ENCODE measurements at regions not wholly inside any gene's neighbourhood (a gene's known extent, or its start where the extent isn't known, plus 50 kb on each side); places are given as distances from the start of the nearest gene placed in this dataset.

DNA sequence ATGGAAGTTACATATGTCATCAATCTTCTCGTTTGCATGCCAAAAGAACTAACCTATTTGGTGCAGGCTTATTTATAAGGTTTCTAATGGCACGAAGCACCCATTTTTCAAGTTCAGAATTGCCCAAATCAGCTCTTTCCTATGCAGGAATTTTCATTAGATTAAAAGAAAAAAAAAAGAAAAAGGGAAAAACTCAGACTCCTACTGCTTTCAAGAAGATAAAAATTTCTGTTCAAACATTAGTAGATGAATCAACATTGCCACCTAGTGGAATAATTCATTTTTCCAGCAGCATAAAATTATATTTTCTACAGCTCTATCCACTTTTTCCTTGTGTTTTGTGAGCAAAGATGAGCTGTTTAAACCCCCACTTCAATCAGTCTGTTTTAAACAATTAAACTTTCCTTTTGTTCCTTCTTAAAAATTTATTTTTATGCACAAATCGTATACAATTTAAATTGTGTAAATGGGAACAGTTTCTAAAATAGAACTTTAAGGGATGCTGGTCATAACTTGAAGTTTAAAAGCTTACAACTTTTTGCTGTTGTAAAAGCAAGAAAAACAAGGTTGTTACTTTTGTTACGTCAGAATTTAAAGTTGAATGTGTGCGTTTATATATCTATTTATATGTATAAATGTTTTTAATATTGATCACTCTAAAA lies 309.9 kb downstream of the ARAP2 start:
- no peak for DNase-seq

DNA sequence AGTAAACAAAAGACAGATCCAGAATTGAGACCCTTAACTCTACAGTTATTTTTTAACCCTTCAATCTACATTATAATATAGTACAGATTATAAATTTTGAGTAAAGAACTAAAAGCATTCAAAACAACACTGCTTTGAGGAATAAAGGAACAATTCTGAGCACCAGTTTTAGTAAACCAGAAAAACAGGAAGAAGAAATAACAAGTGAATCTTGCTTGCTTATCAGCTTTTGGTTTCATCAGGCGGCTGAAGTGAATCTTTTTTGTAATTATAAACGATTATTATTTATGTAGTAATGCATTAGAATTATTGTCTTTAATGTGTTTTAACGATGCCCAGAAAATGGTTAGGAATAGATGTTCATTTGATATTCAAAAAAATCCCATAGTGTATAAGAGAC lies 305.4 kb downstream of the ARAP2 start:
- no peak for DNase-seq

DNA sequence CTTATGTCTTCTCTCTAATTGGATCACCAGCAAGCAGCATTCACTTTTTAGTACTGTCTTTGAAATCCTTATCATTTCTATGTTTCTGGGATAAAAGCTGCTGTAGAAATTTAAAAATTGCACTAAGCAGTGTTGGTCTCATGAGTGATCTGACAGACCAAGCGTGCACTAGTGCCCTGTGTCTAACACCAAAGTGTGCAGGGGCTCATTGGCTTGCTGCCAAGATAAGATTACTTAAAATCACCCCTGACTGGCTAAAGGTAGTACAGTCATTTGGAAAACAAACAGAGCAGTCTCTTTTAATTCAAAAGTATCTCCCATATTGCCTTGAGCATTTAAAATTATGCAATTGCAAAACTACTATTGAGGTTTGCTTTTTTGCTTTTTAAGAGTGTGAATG lies 304.6 kb downstream of the ARAP2 start:
- no peak for DNase-seq

DNA sequence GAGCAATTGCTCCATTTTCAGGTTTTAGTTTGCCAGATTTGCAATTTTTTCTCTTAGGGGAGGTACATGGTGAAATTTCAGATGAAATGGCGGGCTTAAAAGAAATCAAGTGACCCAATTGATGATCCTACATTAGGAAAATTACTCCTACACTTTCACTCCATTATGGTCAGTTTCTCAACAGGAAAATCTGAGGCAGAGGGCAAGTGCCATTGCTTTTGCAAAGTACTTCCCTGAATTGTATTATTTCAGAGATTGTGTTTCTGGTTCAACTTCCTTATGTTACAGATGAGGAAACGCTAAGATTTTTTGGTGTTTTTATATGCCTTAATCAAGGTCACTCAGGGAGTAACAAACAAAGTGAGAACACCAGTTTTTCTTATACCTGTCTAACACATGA lies 302.2 kb downstream of the ARAP2 start:
- no peak for DNase-seq

DNA sequence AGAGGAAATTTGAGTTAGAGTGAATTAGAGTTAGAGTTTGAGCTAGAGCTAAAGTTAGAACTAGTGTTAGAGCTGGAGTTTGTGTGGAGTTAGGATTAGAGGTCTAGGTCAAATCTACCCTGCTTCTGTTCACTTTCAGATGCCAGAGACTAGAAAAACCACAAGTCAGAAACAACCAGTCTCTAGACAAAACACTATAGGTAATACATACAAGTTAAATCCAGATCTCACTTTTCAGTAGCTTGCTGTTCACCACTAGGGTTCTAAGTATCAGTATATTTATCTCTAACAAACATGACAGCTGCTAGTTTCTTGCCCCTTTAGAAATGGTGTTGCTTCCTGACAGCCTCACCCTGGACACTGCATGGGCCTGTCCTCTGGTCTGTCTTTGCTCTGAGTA lies 300.7 kb downstream of the ARAP2 start:
- DNase-seq = no peak

DNA sequence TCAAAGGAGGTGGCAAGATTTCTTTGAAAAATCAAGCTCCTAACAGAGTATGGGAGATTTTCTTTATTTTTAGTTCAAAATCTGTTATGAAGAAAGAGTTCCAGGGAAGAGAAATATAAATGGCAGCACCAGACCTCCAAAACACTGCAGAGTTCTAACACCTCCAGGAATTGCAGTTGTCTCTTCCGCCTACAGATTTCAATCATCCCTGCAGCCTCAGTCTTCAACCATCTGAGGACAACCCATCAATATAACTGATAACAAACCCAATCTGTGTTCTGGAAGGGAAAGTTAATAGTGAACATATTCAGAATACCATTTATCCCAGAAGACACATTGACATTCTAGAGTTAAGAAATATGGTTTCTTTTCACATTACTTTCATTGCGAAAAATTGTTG lies 296.1 kb downstream of the ARAP2 start:
- no peak for DNase-seq

DNA sequence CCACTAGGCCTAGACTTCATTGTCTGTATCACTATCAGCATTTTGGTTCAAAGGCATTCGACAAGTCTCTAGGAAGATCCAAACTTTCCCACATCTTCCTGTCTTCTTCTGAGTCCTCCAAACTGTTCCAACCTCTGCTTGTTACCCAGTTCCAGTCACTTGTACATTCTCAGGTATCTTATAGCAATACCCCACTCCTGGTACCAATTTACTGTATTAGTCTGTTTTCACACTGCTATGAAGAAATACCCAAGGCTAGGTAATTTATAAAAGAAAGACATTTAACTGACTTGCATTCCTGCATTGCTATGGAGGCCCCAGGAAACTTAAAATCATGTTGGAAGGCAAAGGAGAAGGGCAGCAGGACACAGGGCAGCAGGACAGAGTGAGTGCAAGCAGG lies 293.9 kb downstream of the ARAP2 start:
- DNase-seq = no peak

DNA sequence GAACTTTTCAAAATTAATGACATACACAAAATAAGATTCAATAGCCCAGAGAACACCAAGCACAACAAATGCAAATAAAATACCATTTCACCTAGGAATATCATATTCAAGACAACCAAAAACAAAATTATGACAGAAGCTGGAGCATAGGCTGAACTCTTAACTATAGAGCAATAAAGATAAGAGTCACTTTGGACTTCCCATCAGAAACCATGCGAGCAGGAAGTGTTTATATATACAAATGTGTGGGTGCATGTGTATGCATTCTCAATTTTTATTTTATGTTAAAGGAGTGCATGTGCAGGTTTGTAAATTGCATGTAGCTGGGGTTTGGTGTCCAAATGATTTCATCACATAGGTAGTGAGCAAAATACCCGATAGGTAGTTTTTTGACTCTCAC lies 291.6 kb downstream of the ARAP2 start:
- no peak for DNase-seq

DNA sequence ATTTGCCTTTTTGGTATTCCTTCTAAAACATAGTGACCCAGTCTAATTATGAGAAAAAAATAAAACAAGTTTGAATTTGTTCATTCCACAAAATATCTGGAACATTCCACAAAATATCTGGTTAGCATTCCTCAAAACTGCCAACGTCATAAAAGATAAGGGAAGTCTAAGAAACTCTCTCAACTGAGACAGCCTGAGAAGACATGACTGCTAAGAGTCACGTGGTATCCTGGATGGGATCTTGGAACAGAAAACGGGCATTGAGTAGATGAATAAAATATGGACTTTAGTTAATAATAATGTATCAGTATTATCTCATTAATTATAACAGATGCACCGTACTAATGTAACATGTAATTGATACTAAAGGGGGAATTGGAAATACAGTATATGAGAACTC lies 280.9 kb downstream of the ARAP2 start:
- DNase-seq = no peak

DNA sequence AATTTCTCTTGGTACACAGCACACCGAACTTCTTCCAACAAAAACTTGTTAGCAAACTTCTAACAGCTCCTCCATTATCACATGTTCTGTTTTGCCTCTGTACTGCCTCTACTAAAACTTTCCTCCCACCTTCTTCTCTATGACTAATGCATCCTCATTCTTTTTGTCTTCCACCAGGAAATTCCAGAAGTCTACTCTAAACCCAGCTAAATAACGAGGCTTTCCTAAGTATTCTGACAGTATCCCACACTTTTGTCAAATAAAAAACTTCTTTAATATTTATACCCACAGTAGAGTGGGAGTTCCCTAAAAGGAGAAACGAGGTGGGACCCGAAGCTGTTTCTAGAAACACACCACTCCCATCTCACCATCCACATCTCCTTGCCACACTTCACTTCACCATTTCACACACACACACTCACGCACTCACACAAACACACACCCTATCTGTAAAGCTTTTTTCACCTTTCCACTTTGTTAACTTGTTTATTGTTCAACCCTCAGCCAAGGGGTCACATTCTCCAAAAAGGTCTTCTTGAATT lies 280.3 kb downstream of the ARAP2 start:
- DNase-seq = no peak

DNA sequence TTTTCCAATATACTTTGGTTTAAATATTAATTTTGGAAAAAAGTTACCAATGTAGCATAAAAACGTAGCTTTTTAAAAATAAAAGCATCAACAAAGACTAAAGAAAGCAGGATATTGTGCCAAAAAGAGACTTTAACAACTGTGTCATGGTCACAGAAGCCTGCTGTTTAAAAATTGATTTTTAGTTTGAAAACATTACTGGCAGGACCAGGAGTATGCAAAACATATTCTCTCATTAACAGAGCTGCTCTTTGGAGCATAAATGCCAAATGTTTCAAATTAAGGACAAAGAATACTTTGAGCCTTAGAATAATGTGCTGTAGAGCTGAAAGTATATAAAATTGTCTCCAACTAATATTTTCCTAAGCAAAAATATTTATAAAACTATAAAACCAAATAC lies 279.0 kb downstream of the ARAP2 start:
- DNase-seq = no peak

DNA sequence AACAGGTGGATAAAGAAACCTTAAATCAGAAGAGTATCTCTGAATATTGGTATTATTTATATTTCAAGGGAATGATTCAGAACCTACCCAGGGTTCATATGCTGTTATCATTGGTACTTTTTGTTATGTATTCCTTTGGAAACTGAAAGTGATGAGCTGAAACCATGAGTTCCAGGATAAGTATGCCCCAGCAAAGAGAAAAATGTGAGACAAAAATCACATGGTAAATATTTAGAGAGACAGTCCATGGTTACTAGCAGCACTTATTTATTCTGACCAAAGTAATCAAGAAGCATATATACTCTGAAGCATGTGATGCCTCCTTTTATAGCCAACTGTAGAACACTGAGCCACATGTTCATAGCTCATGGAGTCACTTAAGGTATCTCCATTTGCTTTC lies 277.7 kb downstream of the ARAP2 start:
- no peak for DNase-seq

DNA sequence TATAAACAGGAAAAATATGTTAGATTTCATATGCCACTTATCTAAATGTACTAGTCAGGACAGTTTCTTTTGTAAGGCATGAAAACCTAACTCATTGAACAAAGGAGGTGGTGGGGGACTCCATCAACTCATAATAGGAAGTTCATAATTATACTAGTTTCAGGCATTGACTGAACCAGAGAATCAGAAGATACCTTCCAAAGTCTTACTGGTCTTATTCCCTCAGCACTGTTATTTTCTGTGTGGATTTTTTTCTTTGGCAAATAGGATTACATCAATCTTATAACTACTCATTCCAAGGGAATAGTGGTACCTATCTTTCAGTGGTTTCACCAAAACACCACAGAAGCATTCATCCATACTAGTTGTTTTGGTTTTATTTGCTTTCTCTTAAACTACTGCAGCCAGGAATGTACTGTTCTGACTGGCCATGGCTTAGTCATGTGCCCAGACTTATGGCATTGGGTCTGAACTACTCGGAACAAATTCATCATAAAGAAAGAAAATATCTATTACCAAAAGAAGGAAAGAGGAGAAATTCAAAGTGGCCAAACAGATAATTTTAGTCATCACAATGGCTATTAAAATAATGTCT lies 273.9 kb downstream of the ARAP2 start:
- DNase-seq = no peak

DNA sequence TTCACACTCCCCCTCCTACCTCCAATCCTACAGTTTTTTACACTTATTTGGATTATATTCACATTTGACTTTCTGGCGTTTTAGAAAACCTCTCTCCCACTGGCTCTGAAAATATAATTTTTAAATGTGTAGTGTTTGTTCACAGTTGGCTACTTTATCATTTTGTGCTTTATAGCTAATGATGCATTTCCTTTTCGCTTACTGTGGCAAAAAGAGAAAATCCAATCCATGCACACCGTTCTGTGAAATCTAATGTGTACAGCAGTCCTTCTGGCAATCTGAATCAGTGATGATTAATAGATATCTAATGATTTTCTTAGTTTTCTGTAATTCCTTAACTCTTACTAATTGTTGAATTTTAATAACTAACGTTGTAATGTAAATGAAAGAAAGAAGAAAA lies 271.5 kb downstream of the ARAP2 start:
- no peak for DNase-seq

DNA sequence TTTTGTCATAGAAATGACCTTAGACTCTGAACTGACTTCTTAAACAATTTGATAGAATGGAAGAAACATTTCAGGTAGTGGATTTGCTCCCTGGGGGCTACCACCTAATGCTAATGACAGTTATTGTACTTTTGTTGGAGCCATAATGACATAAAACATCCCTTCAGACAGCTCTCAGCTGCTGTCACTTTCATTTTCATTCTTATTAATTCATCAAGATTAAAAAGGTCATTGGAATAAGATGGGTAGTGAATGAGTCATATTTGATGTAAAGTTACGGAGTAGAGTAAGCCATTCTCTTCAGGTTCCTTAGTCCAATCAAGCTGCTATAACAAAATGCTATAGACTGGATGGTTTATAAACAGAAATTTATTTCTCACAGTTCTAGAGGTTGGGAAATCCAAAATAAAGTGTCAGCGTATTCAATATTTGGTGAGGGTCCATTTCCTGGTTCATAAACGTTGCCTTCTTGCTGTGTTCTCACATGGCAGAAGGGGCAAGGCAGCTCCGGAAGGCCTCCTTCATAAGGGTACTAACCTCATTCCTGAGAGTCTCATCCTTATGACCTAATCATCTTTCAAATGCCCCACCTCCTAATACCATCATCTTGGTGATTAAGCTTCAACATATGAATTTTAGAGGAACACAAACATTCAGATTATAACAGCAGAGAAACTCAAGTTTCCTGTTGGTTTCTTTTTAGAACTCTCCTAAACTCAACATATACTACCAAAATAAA lies 268.5 kb downstream of the ARAP2 start:
- no peak for DNase-seq

DNA sequence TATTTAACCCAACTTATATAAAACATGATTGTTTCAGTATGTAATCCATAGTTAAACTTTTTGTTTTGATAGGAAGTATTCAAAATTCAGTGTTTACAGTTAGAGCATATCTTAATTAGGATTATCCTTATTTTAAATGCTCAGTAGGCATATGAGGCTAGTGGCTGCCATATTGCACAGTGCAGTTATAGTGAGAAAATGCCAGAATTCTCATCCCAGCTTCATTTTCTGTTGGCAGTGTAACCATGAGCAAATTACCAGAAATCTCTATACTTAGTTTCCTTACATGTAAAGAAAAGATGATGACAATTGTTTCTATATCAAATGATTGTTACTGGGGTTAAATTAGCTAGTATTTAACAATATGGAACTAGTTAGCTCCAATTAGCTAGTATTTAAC lies 265.8 kb downstream of the ARAP2 start:
- no peak for DNase-seq

DNA sequence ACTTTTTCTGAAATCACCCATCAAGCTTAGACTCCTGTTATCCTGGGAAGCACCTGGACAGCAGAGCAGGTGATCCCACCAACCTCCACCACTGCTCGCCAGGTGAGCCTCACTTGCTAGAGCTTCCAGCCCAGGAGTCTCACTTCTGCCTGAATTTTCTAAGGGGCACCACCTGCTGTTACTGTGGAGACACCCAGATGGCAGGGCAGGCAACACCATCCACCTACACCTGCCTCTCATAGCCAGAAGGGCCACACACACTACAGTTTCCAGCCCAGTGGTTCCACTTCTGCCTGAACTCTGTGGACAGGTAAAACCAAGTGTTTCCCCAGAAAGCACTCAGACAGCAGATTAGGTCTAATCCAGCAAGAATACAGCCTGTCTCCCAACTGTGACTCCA lies 262.0 kb downstream of the ARAP2 start:
- no peak for DNase-seq

DNA sequence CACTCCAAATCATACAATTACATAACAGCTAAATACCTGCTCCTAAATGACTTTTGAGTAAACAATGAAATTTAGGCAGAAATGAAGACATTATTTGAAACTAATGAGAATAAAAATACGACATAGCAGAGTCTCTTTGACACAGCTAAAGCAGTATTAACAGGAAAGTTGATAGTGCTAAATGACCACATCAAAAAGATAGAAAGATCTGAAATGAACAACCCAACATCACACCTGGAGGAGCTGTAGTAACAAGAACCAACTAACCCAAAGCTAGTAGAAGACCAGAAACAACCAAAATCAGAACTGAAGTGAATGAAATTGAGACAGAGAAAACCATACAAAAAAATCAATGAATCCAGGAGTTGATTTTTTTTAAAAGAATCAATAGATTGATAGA lies 257.8 kb downstream of the ARAP2 start:
- no peak for DNase-seq

DNA sequence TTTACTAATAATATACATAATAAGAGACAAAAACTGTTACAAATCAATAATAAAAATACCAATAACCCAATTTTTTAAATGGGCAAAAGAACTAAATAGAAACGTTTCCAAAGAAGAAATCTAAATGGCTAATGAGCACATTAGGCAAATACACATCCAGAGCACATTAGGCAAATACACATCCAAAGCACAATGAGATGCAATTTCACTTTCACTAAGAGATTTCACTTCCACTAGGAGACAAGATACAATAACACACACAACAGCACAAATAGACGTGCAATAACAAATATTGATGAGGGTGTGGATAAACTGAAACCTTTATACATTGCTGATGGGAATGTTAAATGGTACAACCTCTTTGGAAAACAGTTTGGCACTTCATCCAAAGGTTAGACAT lies 250.7 kb downstream of the ARAP2 start:
- no peak for DNase-seq

DNA sequence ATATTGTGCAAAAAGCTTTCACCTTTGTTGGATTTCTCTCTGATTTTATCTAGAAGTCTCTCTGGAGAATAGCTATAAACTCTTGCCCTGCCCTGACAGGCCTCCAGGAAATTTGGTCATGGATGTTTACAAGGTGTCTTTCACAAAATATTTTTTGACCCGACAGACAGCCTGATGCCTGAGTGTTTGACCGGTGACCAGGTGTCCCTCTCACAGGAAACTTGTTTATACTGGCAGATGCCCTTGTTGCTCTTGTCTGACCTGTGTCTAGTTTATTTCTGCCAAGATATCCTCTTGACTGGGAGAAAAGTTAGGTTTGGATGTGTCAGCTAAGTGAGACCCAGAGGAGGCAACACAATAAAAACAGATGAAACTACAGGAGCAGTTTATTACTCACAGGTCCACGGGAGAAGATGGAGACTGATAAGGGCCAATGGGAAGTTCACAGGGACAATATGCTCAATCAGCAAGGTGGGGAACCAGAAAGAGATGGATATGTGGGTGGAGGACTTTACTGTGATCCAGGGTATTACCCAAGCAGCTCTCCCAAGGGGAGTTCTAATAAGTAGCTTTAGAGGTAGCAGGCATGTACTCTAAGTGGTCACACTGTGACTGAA lies 243.3 kb downstream of the ARAP2 start:
- no peak for DNase-seq

DNA sequence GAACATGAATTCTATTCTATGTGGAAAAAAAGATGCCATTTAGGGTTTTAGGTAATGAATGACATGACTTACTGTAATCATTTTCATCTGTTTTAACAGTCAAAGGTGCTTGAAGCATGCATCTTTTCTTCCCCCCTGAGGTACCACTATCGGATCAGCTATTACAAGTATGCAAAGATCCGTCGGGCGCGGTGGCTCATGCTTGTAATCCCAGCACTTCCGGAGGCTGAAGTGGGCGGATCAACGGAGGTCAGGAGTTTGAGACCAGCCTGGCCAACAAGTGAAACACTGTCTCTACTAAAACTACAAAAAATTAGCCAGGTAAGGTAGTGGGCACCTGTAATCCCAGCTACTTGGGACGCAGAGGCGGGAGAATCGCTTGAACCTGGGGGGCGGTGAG lies 241.3 kb downstream of the ARAP2 start:
- DNase-seq = no peak

DNA sequence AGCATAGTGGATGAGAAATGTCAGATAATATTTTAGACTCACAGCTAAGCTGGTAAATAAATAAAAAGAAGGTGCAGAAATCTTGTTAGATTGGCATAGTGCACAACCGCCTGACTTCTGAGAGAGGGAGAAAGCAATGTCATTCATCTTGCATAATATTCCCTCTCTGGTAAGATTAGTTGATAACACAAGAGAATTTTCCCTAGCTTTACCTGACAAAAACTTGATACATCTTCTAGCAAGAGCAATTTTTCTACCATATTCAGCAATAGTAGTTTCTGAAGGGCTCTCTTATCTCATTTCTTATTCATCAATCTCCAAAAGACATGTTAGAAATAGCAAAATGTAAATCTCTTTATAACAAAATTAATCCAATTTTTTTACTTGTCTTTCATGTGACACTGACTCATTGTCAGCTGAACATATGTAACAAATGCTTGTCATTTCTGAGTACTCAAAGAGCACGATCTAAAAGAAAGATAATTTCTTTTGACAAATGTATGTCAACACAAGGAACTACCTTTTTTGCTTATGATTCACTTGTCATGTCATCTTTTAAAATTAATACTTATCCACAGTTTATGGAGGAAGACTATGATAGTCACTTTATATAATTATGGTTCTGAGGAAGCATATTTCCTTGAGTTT lies 240.0 kb downstream of the ARAP2 start:
- no peak for DNase-seq

DNA sequence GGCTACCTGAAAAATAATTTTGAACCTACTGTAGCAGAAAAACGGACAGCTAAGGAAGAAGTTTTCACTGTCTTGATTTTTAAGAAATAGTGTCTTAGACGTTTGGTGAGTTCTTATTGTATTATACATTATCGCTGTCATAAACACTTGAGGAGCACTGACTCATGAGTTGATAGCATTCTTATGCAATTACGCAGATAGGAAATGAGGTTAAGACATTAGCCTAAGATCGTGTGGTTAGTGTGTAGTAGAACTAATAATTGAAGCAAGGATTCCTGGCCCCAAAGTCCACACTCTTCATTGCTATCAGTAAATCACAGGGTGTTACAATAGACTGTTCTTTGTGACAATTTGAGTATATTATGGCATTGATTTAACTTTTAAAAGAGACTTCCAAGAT lies 238.1 kb downstream of the ARAP2 start:
- no peak for DNase-seq

All from NCI-H2029 (cell line).